Vagina (tissue), 2 donors: ENCODE measurements at regions not wholly inside any gene's neighbourhood (a gene's known extent, or its start where the extent isn't known, plus 50 kb on each side); places are given as distances from the start of the nearest gene placed in this dataset.

ENCODE experiments used
- POLR2A ChIP-seq, 2 donors: fragments of 450-650 bp; IDR thresholded peaks; one replicate each; pipeline ENCODE4 v1.6.1; 2017; ENCODE audit warnings: antibody characterized with exemption in 2 of 2, mild to moderate bottlenecking in 2 of 2, moderate library complexity in 2 of 2
- POLR2AphosphoS5 ChIP-seq, 2 donors: sonication (generic); formaldehyde crosslinking; IDR thresholded peaks; one replicate each; pipeline ENCODE4 v1.9.0; 2017; ENCODE audit warnings: antibody characterized with exemption in 2 of 2, mild to moderate bottlenecking in 2 of 2, low read depth in 1 of 2; ENCODE audit not compliant: insufficient read depth in 1 of 2
- TF ChIP-seq, protein P1 (sequence below), 3 experiments: fragments of 450-650 bp in 2 of 3; fragments of 200-600 bp in 1 of 3; sonication (generic) in 1 of 3; IDR thresholded peaks; one replicate each; pipeline ENCODE4 v1.5.1; 2017 to 2019; ENCODE audit warnings: antibody characterized with exemption in 3 of 3, mild to moderate bottlenecking in 2 of 3, moderate library complexity in 2 of 3

DNA sequence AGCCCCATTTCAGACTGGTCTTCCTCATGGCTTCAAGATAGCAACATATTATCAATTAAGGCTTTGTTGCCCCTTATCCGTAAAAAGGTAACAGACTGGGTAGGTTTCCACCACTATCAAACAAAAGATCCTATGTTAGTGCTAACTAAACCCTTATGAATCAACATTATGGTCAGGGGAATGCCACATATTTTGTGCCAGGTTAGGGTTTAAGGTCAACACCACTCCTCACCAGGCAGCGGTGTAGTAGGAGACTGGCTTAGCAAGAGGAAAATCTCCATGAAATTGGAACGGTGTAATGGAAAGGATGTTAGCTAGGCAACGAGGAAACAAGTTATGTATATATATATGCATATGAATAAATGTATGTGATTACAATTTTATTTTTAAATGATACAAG, 655.8 kb downstream of the TLR4 start:
- TF ChIP-seq, protein P1, sequence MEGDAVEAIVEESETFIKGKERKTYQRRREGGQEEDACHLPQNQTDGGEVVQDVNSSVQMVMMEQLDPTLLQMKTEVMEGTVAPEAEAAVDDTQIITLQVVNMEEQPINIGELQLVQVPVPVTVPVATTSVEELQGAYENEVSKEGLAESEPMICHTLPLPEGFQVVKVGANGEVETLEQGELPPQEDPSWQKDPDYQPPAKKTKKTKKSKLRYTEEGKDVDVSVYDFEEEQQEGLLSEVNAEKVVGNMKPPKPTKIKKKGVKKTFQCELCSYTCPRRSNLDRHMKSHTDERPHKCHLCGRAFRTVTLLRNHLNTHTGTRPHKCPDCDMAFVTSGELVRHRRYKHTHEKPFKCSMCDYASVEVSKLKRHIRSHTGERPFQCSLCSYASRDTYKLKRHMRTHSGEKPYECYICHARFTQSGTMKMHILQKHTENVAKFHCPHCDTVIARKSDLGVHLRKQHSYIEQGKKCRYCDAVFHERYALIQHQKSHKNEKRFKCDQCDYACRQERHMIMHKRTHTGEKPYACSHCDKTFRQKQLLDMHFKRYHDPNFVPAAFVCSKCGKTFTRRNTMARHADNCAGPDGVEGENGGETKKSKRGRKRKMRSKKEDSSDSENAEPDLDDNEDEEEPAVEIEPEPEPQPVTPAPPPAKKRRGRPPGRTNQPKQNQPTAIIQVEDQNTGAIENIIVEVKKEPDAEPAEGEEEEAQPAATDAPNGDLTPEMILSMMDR (IDR thresholded peaks at IDR 0.05), result no peak
- TF ChIP-seq POLR2AphosphoS5 (IDR thresholded peaks at IDR 0.05; ENCODE audit: insufficient read depth in 1 of 2, low read depth in 1 of 2) (no peak), POLR2A (IDR thresholded peaks at IDR 0.05) (no peak)
